Activated CD4-positive, alpha-beta memory T cell treated with anti-CD3 and anti-CD28 coated beads for 36 hours (primary cell): ENCODE measurements at regions not wholly inside any gene's neighbourhood (a gene's known extent, or its start where the extent isn't known, plus 50 kb on each side); places are given as distances from the start of the nearest gene placed in this dataset.
A peak's percentile ranks its signal among the peaks of the same experiment; 100 is the strongest.

Source experiments
- CTCF ChIA-PET: fragments of 350-600 bp; sonication (Branson Sonifier 250); formaldehyde crosslinking; loops from one replicate; lab custom pipeline; 2021; ENCODE audit warnings: antibody characterized with exemption, inconsistent platforms; lab: Charles Lee
- POLR2A ChIA-PET: fragments of 350-600 bp; sonication (Branson Sonifier 250); formaldehyde crosslinking; loops from one replicate; lab custom pipeline; 2021; ENCODE audit warnings: antibody characterized with exemption; lab: Charles Lee
- DNase-seq: peaks from one replicate; pipeline ENCODE4 v3.0.0-alpha.2; 2020
- H3K27ac Mint-ChIP-seq: one replicate; pipeline ENCODE4 v1.8.0; 2021; ENCODE audit warnings: mixed read lengths
- H3K27me3 Mint-ChIP-seq: one replicate; pipeline ENCODE4 v1.8.0; 2021; ENCODE audit warnings: mixed read lengths
- H3K36me3 Mint-ChIP-seq: one replicate; pipeline ENCODE4 v1.8.0; 2021; ENCODE audit warnings: mixed read lengths
- H3K4me1 Mint-ChIP-seq: one replicate; pipeline ENCODE4 v1.8.0; 2021; ENCODE audit warnings: low read depth, mixed read lengths
- H3K4me3 Mint-ChIP-seq: one replicate; pipeline ENCODE4 v1.8.0; 2021; ENCODE audit warnings: mild to moderate bottlenecking, mixed read lengths
- H3K9me3 Mint-ChIP-seq: one replicate; pipeline ENCODE4 v1.8.0; 2021; ENCODE audit warnings: mixed read lengths
- intact Hi-C: fragments of 100-400 bp; cut with micrococcal nuclease; formaldehyde crosslinking; loops from one replicate; pipeline ENCODE4 v1.15.1; 2023

- ChIA-PET CTCF (no interaction called here), POLR2A (interaction anchor here (0.6 kb wide), 1 partner anchor 131 kb away, joined by 3 read pairs; no protein-coding TSS in a partner anchor)
- Mint-ChIP-seq H3K27ac (no peak overlapping the region), H3K4me1 (peaks cover 2% of the 10 kb centered on the region), H3K36me3 (no peaks in the 10 kb centered on the region), H3K9me3 (peaks cover 2% of the 10 kb centered on the region), H3K4me3 (no peak overlapping the region), H3K27me3 (no peaks in the 10 kb centered on the region)
- DNase-seq: no peak
- intact Hi-C loops: no loop called here
Measured at GRCh38 chr2:8399731-8400130, 282.1 kb upstream of the ID2 start.

- H3K9me3 Mint-ChIP-seq: peaks cover 2% of the 10 kb centered on the region
- H3K27me3 Mint-ChIP-seq: no peaks in the 10 kb centered on the region
- no peak overlapping the region for H3K4me3 Mint-ChIP-seq
- H3K36me3 Mint-ChIP-seq: no peaks in the 10 kb centered on the region
- intact Hi-C loops: no loop called here
- ChIA-PET POLR2A (no interaction called here), CTCF (no interaction called here)
- H3K27ac Mint-ChIP-seq: no peak overlapping the region
- DNase-seq: no peak
- H3K4me1 Mint-ChIP-seq: peaks cover 2% of the 10 kb centered on the region
Measured at GRCh38 chr2:8400196-8400595, 281.7 kb upstream of the ID2 start.

GRCh38 chr2:8402222-8402621, 279.6 kb upstream of the ID2 start:
- peaks cover 2% of the 10 kb centered on the region for H3K9me3 Mint-ChIP-seq
- DNase-seq: no peak
- no peak overlapping the region for H3K27ac Mint-ChIP-seq
- POLR2A ChIA-PET: no interaction called here
- no peak overlapping the region for H3K4me3 Mint-ChIP-seq
- intact Hi-C loops: loop anchor here (2.0 kb wide), 1 partner anchor 15 kb away; no protein-coding TSS in a partner anchor
- no peaks in the 10 kb centered on the region for H3K27me3 Mint-ChIP-seq
- CTCF ChIA-PET: no interaction called here
- no peaks in the 10 kb centered on the region for H3K36me3 Mint-ChIP-seq
- H3K4me1 Mint-ChIP-seq: peaks cover 6% of the 10 kb centered on the region

GRCh38 chr2:8403876-8404275, 278.0 kb upstream of the ID2 start:
- Mint-ChIP-seq H3K27ac (no peak overlapping the region), H3K4me3 (no peak overlapping the region), H3K27me3 (no peaks in the 10 kb centered on the region), H3K4me1 (peaks cover 20% of the 10 kb centered on the region), H3K9me3 (no peaks in the 10 kb centered on the region), H3K36me3 (no peaks in the 10 kb centered on the region)
- intact Hi-C loops: loop anchor here (2.0 kb wide), 1 partner anchor 17 kb away; no protein-coding TSS in a partner anchor
- DNase-seq: no peak
- ChIA-PET CTCF (no interaction called here), POLR2A (no interaction called here)

GRCh38 chr2:8405334-8405733, 276.5 kb upstream of the ID2 start:
- H3K27ac Mint-ChIP-seq: no peak overlapping the region
- intact Hi-C loops: loop anchor here (5.0 kb wide), 2 partner anchors 353 to 633 kb away; no protein-coding TSS in a partner anchor

GRCh38 chr2:8406271-8406670, 275.6 kb upstream of the ID2 start:
- DNase-seq: no peak
- CTCF ChIA-PET: no interaction called here
- Mint-ChIP-seq H3K27me3 (no peaks in the 10 kb centered on the region), H3K27ac (no peak overlapping the region), H3K4me3 (no peak overlapping the region), H3K4me1 (peaks cover 34% of the 10 kb centered on the region), H3K9me3 (no peaks in the 10 kb centered on the region), H3K36me3 (no peaks in the 10 kb centered on the region)
- intact Hi-C loops: loop anchor here (5.0 kb wide), 2 partner anchors 354 to 634 kb away; no protein-coding TSS in a partner anchor
- POLR2A ChIA-PET: no interaction called here

More at GRCh38 chr2:8405334-8405733, 276.5 kb upstream of the ID2 start:
- Mint-ChIP-seq H3K9me3 (no peaks in the 10 kb centered on the region), H3K27me3 (no peaks in the 10 kb centered on the region), H3K4me1 (peaks cover 34% of the 10 kb centered on the region), H3K4me3 (no peak overlapping the region), H3K36me3 (no peaks in the 10 kb centered on the region)
- CTCF ChIA-PET: interaction anchor here (0.8 kb wide), 1 partner anchor 977 kb away, joined by 3 read pairs; no protein-coding TSS in a partner anchor
- no peak for DNase-seq
- POLR2A ChIA-PET: no interaction called here

GRCh38 chr2:8407332-8407731, 274.5 kb upstream of the ID2 start:
- Mint-ChIP-seq H3K9me3 (no peaks in the 10 kb centered on the region), H3K27me3 (no peaks in the 10 kb centered on the region), H3K36me3 (no peaks in the 10 kb centered on the region), H3K4me3 (no peak overlapping the region), H3K4me1 (peaks cover 34% of the 10 kb centered on the region), H3K27ac (peak overlapping the region; percentile 65)
- ChIA-PET CTCF (no interaction called here), POLR2A (interaction anchor here (3.4 kb wide), 1 partner anchor 136 kb away, joined by 32 read pairs; no protein-coding TSS in a partner anchor)
- DNase-seq: no peak
- intact Hi-C loops: loop anchor here (5.0 kb wide), 2 partner anchors 355 to 635 kb away; no protein-coding TSS in a partner anchor

- H3K9me3 Mint-ChIP-seq: no peaks in the 10 kb centered on the region
- intact Hi-C loops: loop anchor here (1.0 to 5.0 kb wide), 12 partner anchors 31 to 637 kb away; no protein-coding TSS in a partner anchor
Measured at GRCh38 chr2:8408560-8409460, 273.0 kb upstream of the ID2 start.

GRCh38 chr2:8409461-8410260, 272.2 kb upstream of the ID2 start:
- DNase-seq: no peak
- intact Hi-C loops: loop anchor here (1.0 to 5.0 kb wide), 12 partner anchors 31 to 637 kb away; no protein-coding TSS in a partner anchor
- POLR2A ChIA-PET: interaction anchor here (0.7 to 3.4 kb wide), 11 partner anchors 31 to 275 kb away, joined by 3 to 32 read pairs (median 7); partner anchors contain the start of gene ID2
- Mint-ChIP-seq H3K27me3 (no peaks in the 10 kb centered on the region), H3K27ac (peak overlapping the region; percentile 79), H3K4me1 (peaks cover 32% of the 10 kb centered on the region), H3K9me3 (no peaks in the 10 kb centered on the region), H3K4me3 (no peak overlapping the region), H3K36me3 (no peaks in the 10 kb centered on the region)
- CTCF ChIA-PET: interaction anchor here (1.0 to 2.1 kb wide), 3 partner anchors 133 to 684 kb away, joined by 3 to 8 read pairs (median 4); no protein-coding TSS in a partner anchor

More at GRCh38 chr2:8408560-8409460, 273.0 kb upstream of the ID2 start:
- CTCF ChIA-PET: interaction anchor here (0.7 to 2.1 kb wide), 6 partner anchors 134 to 683 kb away, joined by 3 to 8 read pairs (median 4); partner anchors contain the start of gene ID2
- Mint-ChIP-seq H3K27me3 (no peaks in the 10 kb centered on the region), H3K4me3 (peak overlapping the region; percentile 0), H3K36me3 (no peaks in the 10 kb centered on the region), H3K27ac (peak overlapping the region; percentile 79), H3K4me1 (peaks cover 34% of the 10 kb centered on the region)
- POLR2A ChIA-PET: interaction anchor here (0.6 to 3.4 kb wide), 11 partner anchors 17 to 276 kb away, joined by 3 to 32 read pairs (median 7); partner anchors contain the start of gene ID2
- DNase-seq: peak; percentile 91

- intact Hi-C loops: no loop called here
- Mint-ChIP-seq H3K27me3 (no peaks in the 10 kb centered on the region), H3K27ac (no peak overlapping the region), H3K4me3 (no peak overlapping the region), H3K36me3 (no peaks in the 10 kb centered on the region), H3K9me3 (no peaks in the 10 kb centered on the region), H3K4me1 (peaks cover 29% of the 10 kb centered on the region)
- POLR2A ChIA-PET: no interaction called here
- CTCF ChIA-PET: no interaction called here
- no peak for DNase-seq
Measured at GRCh38 chr2:8412082-8412481, 269.8 kb upstream of the ID2 start.

- intact Hi-C loops: no loop called here
- H3K27ac Mint-ChIP-seq: no peak overlapping the region
- ChIA-PET CTCF (no interaction called here), POLR2A (no interaction called here)
- no peaks in the 10 kb centered on the region for H3K27me3 Mint-ChIP-seq
- DNase-seq: no peak
- no peaks in the 10 kb centered on the region for H3K9me3 Mint-ChIP-seq
- peaks cover 24% of the 10 kb centered on the region for H3K4me1 Mint-ChIP-seq
- no peaks in the 10 kb centered on the region for H3K36me3 Mint-ChIP-seq
- H3K4me3 Mint-ChIP-seq: no peak overlapping the region
Measured at GRCh38 chr2:8412586-8412985, 269.3 kb upstream of the ID2 start.
